ENCODE measurements at regions not wholly inside any gene's neighbourhood (a gene's known extent, or its start where the extent isn't known, plus 50 kb on each side); places are given as distances from the start of the nearest gene placed in this dataset.
"Not testable (repeated sequence)": the region's sequence is repeated elsewhere in the genome, so short reads cannot be mapped to it uniquely, and the experiment has no call there.

DNA sequence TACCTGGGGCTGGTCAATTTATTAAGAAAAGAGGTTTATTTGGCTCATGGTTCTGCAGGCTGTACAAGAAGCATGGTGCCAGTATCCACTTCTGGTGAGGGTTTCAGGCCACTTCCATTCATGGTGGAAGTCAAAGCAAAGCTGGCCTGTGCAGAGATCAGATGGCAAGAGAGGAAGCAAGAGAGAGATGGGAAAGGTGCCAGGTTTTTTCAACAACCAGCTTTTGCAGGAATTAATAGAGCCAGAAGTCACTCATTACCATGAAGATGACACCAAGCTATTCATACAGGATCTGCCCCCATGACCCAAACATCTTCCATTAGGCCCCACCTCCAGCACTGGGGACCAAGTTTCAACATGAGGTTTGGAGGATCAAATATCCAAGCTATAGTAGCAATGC, 56.8 kb upstream of the ST3GAL5 start:
- TF ChIP-seq, protein P1, sequence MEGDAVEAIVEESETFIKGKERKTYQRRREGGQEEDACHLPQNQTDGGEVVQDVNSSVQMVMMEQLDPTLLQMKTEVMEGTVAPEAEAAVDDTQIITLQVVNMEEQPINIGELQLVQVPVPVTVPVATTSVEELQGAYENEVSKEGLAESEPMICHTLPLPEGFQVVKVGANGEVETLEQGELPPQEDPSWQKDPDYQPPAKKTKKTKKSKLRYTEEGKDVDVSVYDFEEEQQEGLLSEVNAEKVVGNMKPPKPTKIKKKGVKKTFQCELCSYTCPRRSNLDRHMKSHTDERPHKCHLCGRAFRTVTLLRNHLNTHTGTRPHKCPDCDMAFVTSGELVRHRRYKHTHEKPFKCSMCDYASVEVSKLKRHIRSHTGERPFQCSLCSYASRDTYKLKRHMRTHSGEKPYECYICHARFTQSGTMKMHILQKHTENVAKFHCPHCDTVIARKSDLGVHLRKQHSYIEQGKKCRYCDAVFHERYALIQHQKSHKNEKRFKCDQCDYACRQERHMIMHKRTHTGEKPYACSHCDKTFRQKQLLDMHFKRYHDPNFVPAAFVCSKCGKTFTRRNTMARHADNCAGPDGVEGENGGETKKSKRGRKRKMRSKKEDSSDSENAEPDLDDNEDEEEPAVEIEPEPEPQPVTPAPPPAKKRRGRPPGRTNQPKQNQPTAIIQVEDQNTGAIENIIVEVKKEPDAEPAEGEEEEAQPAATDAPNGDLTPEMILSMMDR (IDR thresholded peaks at IDR 0.05; ENCODE audit: unreplicated experiment in 3 of 3) = no peak
- Mint-ChIP-seq H3K9me3 (peaks cover 36% of the 10 kb centered on the region), H3K4me3 (no peak overlapping the region), H3K4me1 (no peaks in the 10 kb centered on the region), H3K36me3 (ENCODE audit: low read depth) (no peaks in the 10 kb centered on the region), H3K27me3 (ENCODE audit: low read depth) (peaks cover 9% of the 10 kb centered on the region), H3K27ac (no peak overlapping the region)

DNA sequence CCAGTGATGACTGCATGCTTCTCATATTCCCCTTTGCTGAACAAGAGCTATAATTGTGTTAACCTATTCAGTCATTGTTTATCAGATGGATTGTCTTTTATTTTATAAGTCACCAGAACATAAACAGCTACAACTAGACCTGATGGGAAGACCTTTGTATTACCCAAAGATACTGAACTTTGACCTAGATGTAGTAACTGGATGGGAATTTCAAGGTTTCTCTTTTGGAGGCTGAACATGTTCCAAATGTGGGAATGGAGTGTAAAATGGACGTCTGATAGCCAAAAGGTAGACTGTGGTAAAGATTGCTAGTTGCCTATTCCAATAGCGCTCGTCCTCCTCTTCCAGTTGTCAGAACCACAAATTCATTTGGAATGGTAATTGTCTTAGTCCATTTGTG, 56.4 kb upstream of the ST3GAL5 start:
- Mint-ChIP-seq H3K4me1 (no peaks in the 10 kb centered on the region), H3K9me3 (peaks cover 36% of the 10 kb centered on the region), H3K4me3 (no peak overlapping the region), H3K27ac (no peak overlapping the region), H3K36me3 (ENCODE audit: low read depth) (no peaks in the 10 kb centered on the region), H3K27me3 (ENCODE audit: low read depth) (peaks cover 9% of the 10 kb centered on the region)
- TF ChIP-seq, protein P1 (IDR thresholded peaks at IDR 0.05; ENCODE audit: unreplicated experiment in 3 of 3) = no peak

DNA sequence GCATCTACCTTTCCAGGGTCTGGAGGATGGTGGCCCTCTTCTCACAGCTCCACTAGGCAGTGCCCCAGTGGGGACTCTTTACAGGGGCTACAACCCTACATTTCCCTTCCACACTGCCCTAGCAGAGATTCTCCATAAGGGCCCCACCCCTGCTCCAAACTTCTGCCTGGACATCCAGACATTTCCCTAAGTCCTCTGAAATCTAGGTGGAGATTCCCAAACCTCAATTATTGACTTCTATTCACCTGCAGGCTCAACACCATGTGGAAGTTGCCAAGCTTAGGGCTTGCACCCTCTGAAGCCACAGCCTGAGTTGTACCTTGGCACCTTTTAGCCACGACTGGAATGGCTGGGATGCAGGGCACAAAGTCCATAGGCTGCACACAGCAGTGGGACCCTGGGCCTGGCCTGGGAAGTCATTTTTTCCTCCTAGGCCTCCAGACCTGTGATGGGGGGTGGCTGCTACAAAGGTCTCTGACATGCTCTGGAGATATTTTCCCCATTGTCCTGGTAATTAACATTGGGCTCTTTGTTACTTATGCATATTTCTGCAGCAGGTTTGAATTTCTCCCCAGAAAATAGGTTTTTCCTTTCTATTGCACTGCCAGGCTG, 53.7 kb upstream of the ST3GAL5 start:
- no peak overlapping the region for H3K4me3 Mint-ChIP-seq
- TF ChIP-seq, protein P1 (IDR thresholded peaks at IDR 0.05; ENCODE audit: unreplicated experiment in 3 of 3) = no peak
- H3K4me1 Mint-ChIP-seq = peaks cover 13% of the 10 kb centered on the region
- peaks cover 31% of the 10 kb centered on the region for H3K9me3 Mint-ChIP-seq
- no peaks in the 10 kb centered on the region for H3K36me3 Mint-ChIP-seq (ENCODE audit: low read depth)
- H3K27ac Mint-ChIP-seq = no peak overlapping the region
- H3K27me3 Mint-ChIP-seq (ENCODE audit: low read depth) = peaks cover 4% of the 10 kb centered on the region

DNA sequence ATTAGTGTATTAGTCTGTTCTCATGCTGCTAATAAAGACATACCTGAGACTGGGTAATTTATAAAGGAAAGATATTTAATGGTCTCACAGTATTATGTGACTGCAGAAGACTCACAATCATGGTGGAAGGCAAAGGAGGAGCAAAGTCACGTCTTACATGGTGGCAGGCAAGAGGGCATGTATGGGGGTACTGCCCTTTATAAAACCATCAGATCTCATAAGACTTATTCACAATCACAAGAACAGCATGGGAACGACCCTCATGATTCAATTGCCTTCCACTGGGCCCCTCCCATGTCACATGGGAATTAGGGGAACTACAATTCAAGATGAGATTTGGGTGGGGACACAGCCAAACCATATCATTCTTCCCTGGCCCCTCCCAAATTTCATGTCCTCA, 52.7 kb upstream of the ST3GAL5 start:
- H3K4me3 Mint-ChIP-seq; H3K36me3 Mint-ChIP-seq (ENCODE audit: low read depth); H3K27me3 Mint-ChIP-seq (ENCODE audit: low read depth); H3K27ac Mint-ChIP-seq: not testable (repeated sequence)
- H3K4me1 Mint-ChIP-seq = peaks cover 13% of the 10 kb centered on the region
- peaks cover 26% of the 10 kb centered on the region for H3K9me3 Mint-ChIP-seq

DNA sequence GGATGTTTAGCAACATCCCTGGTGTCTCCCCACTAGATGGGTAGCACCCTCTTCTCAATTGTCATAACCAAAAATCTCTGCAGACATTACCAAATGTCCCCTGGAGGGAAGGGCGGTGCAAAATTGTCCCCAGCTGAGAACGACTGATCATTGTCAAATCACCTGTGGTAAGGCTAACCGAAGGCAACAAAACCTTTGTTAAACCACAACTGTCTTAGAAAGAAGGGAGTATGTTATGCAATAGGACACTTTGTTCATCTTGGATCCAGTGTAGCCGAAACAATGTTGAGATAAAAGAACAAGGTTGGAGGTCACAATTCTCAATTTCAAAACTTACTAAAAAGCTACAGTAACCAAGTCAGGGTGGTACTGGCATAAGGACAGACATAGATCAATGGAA, 50.3 kb upstream of the ST3GAL5 start:
- TF ChIP-seq, protein P1 (IDR thresholded peaks at IDR 0.05; ENCODE audit: unreplicated experiment in 3 of 3) = no peak

More for the DNA sequence above, 50.3 kb upstream of the ST3GAL5 start:
- Mint-ChIP-seq H3K27ac (no peak overlapping the region), H3K4me3 (no peak overlapping the region), H3K36me3 (ENCODE audit: low read depth) (no peaks in the 10 kb centered on the region), H3K27me3 (ENCODE audit: low read depth) (peaks cover 4% of the 10 kb centered on the region), H3K9me3 (peaks cover 20% of the 10 kb centered on the region), H3K4me1 (peaks cover 31% of the 10 kb centered on the region)
